Subcutaneous abdominal adipose tissue (tissue), 5 donors: ENCODE measurements at regions not wholly inside any gene's neighbourhood (a gene's known extent, or its start where the extent isn't known, plus 50 kb on each side); places are given as distances from the start of the nearest gene placed in this dataset.

Experiments
- H3K27ac ChIP-seq: one replicate; pipeline ENCODE4 v1.7.0; 2013; ENCODE audit warnings: low read depth, mild to moderate bottlenecking, inconsistent platforms, low read length, moderate library complexity
- H3K27me3 ChIP-seq, 5 donors: one replicate each; pipeline ENCODE4 v1.7.0; 2013; ENCODE audit warnings: low read length in 5 of 5, inconsistent platforms in 1 of 5; ENCODE audit not compliant: control insufficient read depth in 5 of 5, insufficient read depth in 4 of 5
- H3K36me3 ChIP-seq, 5 donors: one replicate each; pipeline ENCODE4 v1.7.0; 2013; ENCODE audit warnings: low read length in 5 of 5; ENCODE audit not compliant: control insufficient read depth in 5 of 5, insufficient read depth in 5 of 5
- H3K4me1 ChIP-seq, 5 donors: one replicate each; pipeline ENCODE4 v1.7.0; 2013; ENCODE audit warnings: low read length in 5 of 5, mild to moderate bottlenecking in 3 of 5, moderate library complexity in 1 of 5; ENCODE audit not compliant: control insufficient read depth in 5 of 5, insufficient read depth in 5 of 5
- H3K4me3 ChIP-seq, 5 donors: one replicate each; pipeline ENCODE4 v1.7.0; 2013; ENCODE audit warnings: low read length in 5 of 5, low read depth in 1 of 5
- H3K9ac ChIP-seq, 5 donors: one replicate each; pipeline ENCODE4 v1.7.0; 2013; ENCODE audit warnings: low read length in 5 of 5, mild to moderate bottlenecking in 4 of 5, moderate library complexity in 3 of 5
- H3K9me3 ChIP-seq, 5 donors: one replicate each; pipeline ENCODE4 v1.7.0; 2013; ENCODE audit warnings: low read length in 5 of 5; ENCODE audit not compliant: control insufficient read depth in 5 of 5
- donor health status: healthy.
- donor health status: healthy.
- donor health status: healthy.
- donor health status: healthy.
- donor health status: healthy.

DNA sequence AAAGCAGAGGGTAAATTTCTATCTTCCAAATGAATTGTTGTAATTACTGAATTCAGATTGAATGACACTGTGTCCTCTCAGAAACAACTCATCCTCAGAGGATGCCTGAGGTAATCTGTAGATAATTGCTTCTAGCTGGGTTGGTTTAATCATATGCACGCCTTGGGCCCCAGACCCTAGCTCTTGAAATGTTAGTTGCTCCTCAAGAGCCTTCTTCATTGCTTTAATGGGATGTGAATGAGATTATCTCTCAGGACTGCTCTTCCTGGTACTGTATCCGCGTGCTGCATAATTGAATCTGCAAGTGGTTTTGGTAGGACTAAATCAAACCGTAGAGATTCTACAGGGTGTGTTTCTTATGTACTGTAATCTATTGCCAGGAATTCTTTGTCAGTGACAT lies 569.3 kb upstream of the NEGR1 start:
- no peak overlapping the region for H3K27ac ChIP-seq
- peaks cover 0 to 6% (median 0%) of the 10 kb centered on the region in 5 donors for H3K4me1 ChIP-seq
- H3K9me3 ChIP-seq, result no peaks in the 10 kb centered on the region
- H3K9ac ChIP-seq, result no peak overlapping the region
- H3K27me3 ChIP-seq, result no peaks in the 10 kb centered on the region
- no peaks in the 10 kb centered on the region for H3K36me3 ChIP-seq
- H3K4me3 ChIP-seq, result no peak overlapping the region

DNA sequence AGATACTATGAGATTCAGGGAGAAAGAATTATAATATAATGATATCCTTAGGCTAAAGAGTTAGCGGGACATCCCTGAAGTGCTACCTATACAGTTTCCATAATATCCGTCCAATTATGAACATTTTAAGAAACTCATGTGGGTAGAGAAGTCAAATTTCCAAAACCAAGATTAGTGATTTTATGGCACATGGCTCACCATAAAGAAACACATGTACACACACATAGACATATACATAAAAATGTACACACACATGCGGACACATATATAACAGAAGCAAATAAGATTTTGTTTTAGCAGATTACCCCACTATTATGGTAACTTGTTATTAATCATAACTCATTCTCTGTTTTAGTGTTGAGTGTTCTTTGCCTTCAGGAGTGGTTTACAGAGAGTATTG lies 566.7 kb upstream of the NEGR1 start:
- Histone ChIP-seq H3K36me3 (no peaks in the 10 kb centered on the region), H3K4me1 (peaks cover 0 to 6% (median 0%) of the 10 kb centered on the region in 5 donors), H3K4me3 (no peak overlapping the region), H3K9me3 (no peaks in the 10 kb centered on the region), H3K27me3 (no peaks in the 10 kb centered on the region), H3K9ac (no peak overlapping the region), H3K27ac (no peak overlapping the region)

DNA sequence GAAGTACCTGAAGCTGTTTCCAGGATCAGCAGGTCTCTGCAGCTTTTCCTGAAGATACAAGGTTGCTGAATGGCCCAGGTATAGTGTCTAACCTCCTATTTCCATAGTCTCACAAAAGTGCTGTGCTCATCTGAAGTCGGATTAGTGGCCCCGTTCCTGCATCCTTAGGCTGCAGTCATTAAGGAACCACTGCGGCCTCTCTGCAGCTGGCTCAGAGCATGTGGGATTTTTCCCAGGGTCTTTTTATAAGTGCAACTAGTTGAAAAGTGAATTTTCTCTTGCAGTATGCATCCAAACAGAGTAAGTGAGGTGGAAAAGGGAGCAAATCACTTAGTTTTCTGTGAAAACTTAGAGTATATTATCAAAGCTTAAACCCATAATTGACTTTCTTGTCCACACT lies 565.3 kb upstream of the NEGR1 start:
- no peak overlapping the region for H3K9ac ChIP-seq
- H3K9me3 ChIP-seq, result no peaks in the 10 kb centered on the region
- H3K27ac ChIP-seq, result no peak overlapping the region
- peaks cover 0 to 6% (median 0%) of the 10 kb centered on the region in 5 donors for H3K4me1 ChIP-seq
- H3K4me3 ChIP-seq, result no peak overlapping the region
- no peaks in the 10 kb centered on the region for H3K36me3 ChIP-seq
- H3K27me3 ChIP-seq, result no peaks in the 10 kb centered on the region

DNA sequence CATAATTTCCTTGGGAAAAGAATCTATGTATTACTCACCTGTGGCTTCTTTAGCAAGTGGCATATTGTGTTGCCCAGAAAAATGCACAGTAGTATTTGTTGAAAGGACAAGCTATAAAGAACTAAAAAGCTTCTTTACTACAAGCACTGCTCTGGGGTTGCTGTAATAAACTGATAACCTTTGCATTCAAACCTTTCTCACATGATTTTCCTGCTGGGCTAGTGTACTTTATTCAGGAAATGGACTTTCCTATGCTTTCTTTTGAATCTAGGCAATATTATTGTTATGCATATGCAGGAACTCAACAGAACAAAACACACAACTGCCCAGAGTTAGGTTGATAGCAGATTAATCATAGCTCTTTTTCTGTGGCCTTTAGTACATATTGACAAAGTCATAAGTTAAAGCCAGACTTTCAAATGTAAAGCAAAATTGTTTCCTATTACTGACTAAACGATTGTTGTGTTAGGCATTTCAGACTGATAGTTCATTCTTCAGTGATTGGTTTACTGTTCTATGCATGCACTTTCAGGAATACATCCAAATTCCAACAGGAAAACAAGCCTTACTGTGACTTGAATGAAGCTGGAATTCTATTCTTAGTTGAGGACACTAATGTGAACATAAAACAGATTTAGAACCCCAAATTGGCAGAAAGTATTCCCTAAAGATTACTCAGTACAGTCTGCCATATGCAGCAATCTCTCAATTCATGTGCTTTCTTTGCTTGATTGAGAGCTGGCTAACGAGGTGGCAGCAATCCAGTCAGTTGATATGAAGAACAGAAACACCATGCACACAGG lies 564.3 kb upstream of the NEGR1 start:
- Histone ChIP-seq H3K36me3 (no peaks in the 10 kb centered on the region), H3K9me3 (no peaks in the 10 kb centered on the region), H3K4me3 (no peak overlapping the region), H3K4me1 (peaks cover 0 to 6% (median 0%) of the 10 kb centered on the region in 5 donors), H3K9ac (no peak overlapping the region), H3K27me3 (no peaks in the 10 kb centered on the region), H3K27ac (no peak overlapping the region)

DNA sequence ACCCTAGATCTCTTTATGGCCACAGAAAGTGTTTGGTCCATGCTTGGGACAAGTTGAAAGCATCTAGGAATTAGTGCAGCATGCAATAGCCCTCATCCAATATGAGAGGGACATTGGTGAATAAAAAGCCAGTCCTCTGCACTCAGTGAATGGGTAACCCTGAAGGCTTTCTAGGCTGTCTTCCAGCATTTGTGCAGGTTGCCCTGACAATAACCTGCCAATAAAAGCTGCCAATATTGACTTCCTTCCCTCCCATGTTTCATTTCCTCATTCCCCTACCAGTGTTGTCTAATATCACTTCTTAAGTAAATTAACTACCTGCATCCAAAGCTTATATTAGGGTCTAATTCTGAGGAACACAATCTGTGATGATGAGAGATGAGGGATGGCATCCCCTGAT lies 563.6 kb upstream of the NEGR1 start:
- no peaks in the 10 kb centered on the region for H3K36me3 ChIP-seq
- H3K27ac ChIP-seq, result no peak overlapping the region
- peaks cover 0 to 6% (median 0%) of the 10 kb centered on the region in 5 donors for H3K4me1 ChIP-seq
- H3K27me3 ChIP-seq, result no peaks in the 10 kb centered on the region
- no peaks in the 10 kb centered on the region for H3K9me3 ChIP-seq
- no peak overlapping the region for H3K4me3 ChIP-seq
- no peak overlapping the region for H3K9ac ChIP-seq

DNA sequence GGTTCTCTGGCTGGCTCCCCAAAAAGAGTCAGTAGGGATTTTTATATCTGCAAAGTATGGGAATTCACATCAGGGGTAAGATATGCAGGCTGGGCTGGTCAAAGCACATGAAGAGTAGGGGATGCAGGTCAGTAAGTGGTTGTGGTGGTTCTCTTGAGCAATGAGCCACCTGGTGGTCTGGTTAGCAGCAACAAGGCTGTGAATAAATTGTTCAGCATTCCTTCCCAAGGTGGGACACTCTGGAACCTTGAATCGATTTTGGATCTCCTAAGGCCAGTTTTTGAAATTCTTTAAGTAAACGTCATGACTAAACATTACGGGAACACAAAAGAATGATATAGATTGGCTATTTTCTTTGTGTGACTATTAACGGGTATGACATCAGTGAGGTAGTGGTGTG lies 563.0 kb upstream of the NEGR1 start:
- Histone ChIP-seq H3K4me1 (peaks cover 0 to 6% (median 0%) of the 10 kb centered on the region in 5 donors), H3K9ac (no peak overlapping the region), H3K36me3 (no peaks in the 10 kb centered on the region), H3K4me3 (no peak overlapping the region), H3K27me3 (no peaks in the 10 kb centered on the region), H3K27ac (no peak overlapping the region), H3K9me3 (no peaks in the 10 kb centered on the region)

DNA sequence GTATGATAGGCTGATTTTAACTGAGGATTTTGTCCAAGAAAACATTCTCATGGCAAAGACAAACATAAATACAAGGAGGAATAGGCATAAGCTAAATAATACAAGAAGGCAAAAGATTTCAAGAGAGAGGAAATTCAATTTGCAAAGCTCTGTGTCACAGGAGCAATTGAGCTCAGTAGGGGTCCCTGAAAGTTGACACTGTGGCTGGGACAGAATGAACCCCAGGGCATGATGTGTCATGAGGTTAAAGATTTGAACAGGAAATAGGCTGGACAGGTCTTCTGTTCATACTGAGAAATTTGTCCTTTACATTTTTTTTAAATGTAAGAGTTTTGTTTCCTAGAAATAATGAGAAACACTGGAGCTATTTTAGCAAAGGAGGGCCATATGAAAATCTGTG lies 555.4 kb upstream of the NEGR1 start:
- no peaks in the 10 kb centered on the region for H3K4me1 ChIP-seq
- no peak overlapping the region for H3K4me3 ChIP-seq
- no peak overlapping the region for H3K27ac ChIP-seq
- no peaks in the 10 kb centered on the region for H3K36me3 ChIP-seq
- peaks cover 0 to 12% (median 7%) of the 10 kb centered on the region in 5 donors for H3K9me3 ChIP-seq
- H3K27me3 ChIP-seq, result no peaks in the 10 kb centered on the region
- no peak overlapping the region for H3K9ac ChIP-seq

DNA sequence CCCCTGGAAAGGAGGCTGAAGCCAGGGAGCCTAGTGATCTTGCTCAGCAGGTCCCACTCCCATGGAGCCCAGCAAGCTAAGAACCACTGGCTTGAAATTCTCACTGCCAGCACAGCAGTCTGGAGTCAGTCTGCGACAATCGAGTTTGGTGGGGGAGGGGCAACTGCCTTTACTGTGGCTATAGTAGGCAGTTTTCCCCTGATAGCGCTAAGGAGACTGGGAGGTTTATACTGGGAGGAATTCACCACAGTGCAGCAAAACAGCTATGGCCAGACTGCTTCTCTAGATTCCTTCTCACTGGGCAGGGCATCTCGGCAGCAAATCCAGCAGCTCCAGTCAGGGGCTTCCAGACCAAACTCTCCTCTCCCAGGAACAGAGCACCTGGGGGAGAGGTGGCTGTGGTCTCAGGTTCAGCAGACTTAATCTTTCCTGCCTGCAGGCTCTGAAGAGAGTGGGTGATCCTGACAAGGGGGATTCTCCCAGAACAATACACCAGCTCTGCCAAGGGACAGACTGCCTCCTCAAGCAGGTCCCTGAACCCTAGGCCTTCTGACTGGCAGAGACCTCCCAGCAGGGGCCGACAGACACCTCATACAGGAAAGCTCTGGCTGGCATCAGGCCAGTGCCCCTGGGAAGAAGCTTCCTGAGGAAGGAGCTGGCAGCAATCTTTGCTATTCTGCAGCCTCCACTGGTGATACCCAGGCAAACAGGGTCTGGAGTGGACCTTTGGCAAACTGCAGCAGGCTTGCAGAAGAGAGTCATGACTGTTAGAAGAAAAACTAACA lies 548.5 kb upstream of the NEGR1 start:
- Histone ChIP-seq H3K9ac (no peak overlapping the region), H3K4me1 (peaks cover 0 to 7% (median 0%) of the 10 kb centered on the region in 5 donors), H3K4me3 (no peak overlapping the region), H3K27me3 (no peaks in the 10 kb centered on the region), H3K9me3 (peaks cover 0 to 14% (median 7%) of the 10 kb centered on the region in 5 donors), H3K27ac (no peak overlapping the region), H3K36me3 (no peaks in the 10 kb centered on the region)

DNA sequence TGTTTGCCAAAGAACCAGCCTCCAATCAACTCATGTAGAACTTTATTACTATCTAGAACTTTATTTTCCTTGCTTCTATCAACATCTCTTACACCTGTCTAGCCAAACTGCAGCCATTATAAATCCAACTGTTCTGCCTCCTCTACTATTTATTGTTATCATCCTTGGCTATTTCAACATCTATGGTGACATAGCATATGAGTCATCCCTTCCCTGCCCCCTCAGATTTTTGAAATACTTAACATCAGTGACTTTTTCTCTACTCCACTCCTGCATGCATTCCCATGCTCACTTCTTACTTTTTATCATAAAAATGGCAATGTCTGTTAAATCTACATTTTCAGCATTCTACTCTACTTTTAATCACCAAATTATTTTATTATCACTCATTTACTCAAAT lies 544.9 kb upstream of the NEGR1 start:
- H3K9me3 ChIP-seq, result peaks cover 0 to 11% (median 5%) of the 10 kb centered on the region in 5 donors
- no peak overlapping the region for H3K9ac ChIP-seq
- no peaks in the 10 kb centered on the region for H3K36me3 ChIP-seq
- no peak overlapping the region for H3K27ac ChIP-seq
- H3K27me3 ChIP-seq, result no peaks in the 10 kb centered on the region
- H3K4me1 ChIP-seq, result peaks cover 0 to 7% (median 0%) of the 10 kb centered on the region in 5 donors
- H3K4me3 ChIP-seq, result no peak overlapping the region

DNA sequence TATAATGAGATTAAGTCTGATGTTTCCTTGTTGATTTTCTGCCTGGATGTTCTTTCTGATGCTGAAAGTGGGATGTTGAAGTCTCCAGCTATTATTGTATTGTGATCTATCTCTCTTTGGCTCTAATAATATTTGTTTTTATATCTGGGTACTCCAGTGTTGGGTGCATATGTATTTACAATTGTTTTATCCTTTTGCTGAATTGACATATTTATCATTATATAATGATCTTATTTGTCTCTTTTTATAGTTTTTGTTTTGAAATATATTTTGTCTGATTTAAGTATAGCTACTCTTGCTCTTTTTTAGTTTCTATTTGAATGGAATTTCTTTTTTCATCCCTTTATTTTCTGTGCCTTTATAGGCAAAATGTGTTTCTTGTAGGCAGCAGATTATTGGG lies 522.2 kb upstream of the NEGR1 start:
- Histone ChIP-seq H3K4me1 (no peaks in the 10 kb centered on the region), H3K27ac (no peak overlapping the region), H3K27me3 (no peaks in the 10 kb centered on the region), H3K9ac (no peak overlapping the region), H3K9me3 (peaks cover 0 to 13% (median 5%) of the 10 kb centered on the region in 5 donors), H3K4me3 (no peak overlapping the region), H3K36me3 (no peaks in the 10 kb centered on the region)
